ENCODE measurements at regions not wholly inside any gene's neighbourhood (a gene's known extent, or its start where the extent isn't known, plus 50 kb on each side); places are given as distances from the start of the nearest gene placed in this dataset.

DNA sequence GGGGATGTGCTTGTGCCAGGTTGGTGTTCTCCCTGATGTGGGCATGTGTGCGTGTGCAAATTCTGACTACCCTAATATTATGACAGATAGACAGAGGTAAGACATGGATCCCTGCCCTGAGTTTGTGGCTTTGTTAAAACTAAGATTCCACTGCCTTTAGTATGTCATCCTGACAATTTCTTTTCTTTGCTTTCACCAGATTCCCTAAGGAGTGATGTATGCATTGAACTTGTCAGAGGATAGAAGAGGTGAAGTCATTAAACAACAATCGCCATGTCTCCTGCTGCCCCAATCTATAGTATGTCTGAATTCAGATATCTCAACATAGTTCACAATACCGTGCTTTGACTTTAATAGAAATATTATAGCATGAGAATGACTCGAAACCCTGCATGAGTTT lies 137.1 kb upstream of the ELAC2 start:
- ChIA-PET CTCF (no interaction called here), POLR2A (no interaction called here)
- no peak overlapping the region for H3K4me3 ChIP-seq (replicated peaks in 1 of 3; ENCODE audit: insufficient read depth in 1 of 3, low read depth in 1 of 3, low read length in 3 of 3)
- dilution Hi-C loops (cut with MboI; ENCODE audit: extremely low pct_ligation_motif_present, low sequenced_read_pairs) (no loop called here), intact Hi-C loops (cut with micrococcal nuclease) (no loop called here)
- DNase-seq (ENCODE audit: low read depth, low spot score) (no peak), FAIRE-seq (no peak)
- no TSS peak for BruUV-seq (replicated peaks)
- H3K4me1 ChIP-seq (ENCODE audit: control insufficient read depth, extremely low read depth, insufficient read depth, low read length): no peaks in the 10 kb centered on the region
- H3K9ac ChIP-seq (replicated peaks; ENCODE audit: extremely low read depth, insufficient read depth, low read length): no peak overlapping the region
- peaks cover 5% of the 10 kb centered on the region for H3K9me3 ChIP-seq (replicated peaks; ENCODE audit: control insufficient read depth, insufficient read depth, low read length)
- H2AFZ ChIP-seq (ENCODE audit: low read depth, low read length): no peak overlapping the region
- no peaks in the 10 kb centered on the region for H3K27me3 ChIP-seq (ENCODE audit: control insufficient read depth in 2 of 2, insufficient read depth in 2 of 2, low read length in 2 of 2)
- H3K36me3 ChIP-seq (ENCODE audit: control insufficient read depth in 2 of 2, extremely low read depth in 1 of 2, insufficient read depth in 2 of 2, low read length in 2 of 2): no peaks in the 10 kb centered on the region
- H3K9me1 ChIP-seq (replicated peaks; ENCODE audit: control insufficient read depth, extremely low read depth, insufficient read depth, low read length): no peaks in the 10 kb centered on the region
- TF ChIP-seq EZH2 (IDR thresholded peaks at IDR 0.05; ENCODE audit: borderline replicate concordance, low read depth, low read length, severe bottlenecking) (no peak), JUN (IDR thresholded peaks at IDR 0.05; ENCODE audit: borderline replicate concordance, insufficient read depth, insufficient read length, low read depth) (no peak), MYC (IDR thresholded peaks at IDR 0.05; ENCODE audit: low read depth, low read length) (no peak), POLR2A (IDR thresholded peaks at IDR 0.05; ENCODE audit: low read depth, low read length) (no peak), POLR2AphosphoS5 (IDR thresholded peaks at IDR 0.05; ENCODE audit: insufficient read depth, low read depth, low read length) (no peak), FOS (IDR thresholded peaks at IDR 0.05; ENCODE audit: borderline replicate concordance, insufficient read depth, low read length) (no peak), GATA2 (IDR thresholded peaks at IDR 0.05; ENCODE audit: insufficient read depth, insufficient read length, low read depth, low read length) (no peak)
- TF ChIP-seq, protein P1, sequence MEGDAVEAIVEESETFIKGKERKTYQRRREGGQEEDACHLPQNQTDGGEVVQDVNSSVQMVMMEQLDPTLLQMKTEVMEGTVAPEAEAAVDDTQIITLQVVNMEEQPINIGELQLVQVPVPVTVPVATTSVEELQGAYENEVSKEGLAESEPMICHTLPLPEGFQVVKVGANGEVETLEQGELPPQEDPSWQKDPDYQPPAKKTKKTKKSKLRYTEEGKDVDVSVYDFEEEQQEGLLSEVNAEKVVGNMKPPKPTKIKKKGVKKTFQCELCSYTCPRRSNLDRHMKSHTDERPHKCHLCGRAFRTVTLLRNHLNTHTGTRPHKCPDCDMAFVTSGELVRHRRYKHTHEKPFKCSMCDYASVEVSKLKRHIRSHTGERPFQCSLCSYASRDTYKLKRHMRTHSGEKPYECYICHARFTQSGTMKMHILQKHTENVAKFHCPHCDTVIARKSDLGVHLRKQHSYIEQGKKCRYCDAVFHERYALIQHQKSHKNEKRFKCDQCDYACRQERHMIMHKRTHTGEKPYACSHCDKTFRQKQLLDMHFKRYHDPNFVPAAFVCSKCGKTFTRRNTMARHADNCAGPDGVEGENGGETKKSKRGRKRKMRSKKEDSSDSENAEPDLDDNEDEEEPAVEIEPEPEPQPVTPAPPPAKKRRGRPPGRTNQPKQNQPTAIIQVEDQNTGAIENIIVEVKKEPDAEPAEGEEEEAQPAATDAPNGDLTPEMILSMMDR (IDR thresholded peaks at IDR 0.05; ENCODE audit: extremely low read depth in 1 of 2, insufficient read depth in 1 of 2, low read depth in 1 of 2, low read length in 2 of 2): no peak
- TF ChIP-seq, protein P2, sequence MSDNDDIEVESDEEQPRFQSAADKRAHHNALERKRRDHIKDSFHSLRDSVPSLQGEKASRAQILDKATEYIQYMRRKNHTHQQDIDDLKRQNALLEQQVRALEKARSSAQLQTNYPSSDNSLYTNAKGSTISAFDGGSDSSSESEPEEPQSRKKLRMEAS (IDR thresholded peaks at IDR 0.05; ENCODE audit: insufficient read depth, insufficient read length): no peak
- H3K27ac ChIP-seq (ENCODE audit: insufficient read depth, low read depth, low read length): no peak overlapping the region
- H4K20me1 ChIP-seq (replicated peaks; ENCODE audit: control insufficient read depth, extremely low read depth, insufficient read depth, low read length): no peaks in the 10 kb centered on the region
- H3K79me2 ChIP-seq (ENCODE audit: control insufficient read depth, insufficient read depth, low read length): no peaks in the 10 kb centered on the region
- no peak overlapping the region for H3K4me2 ChIP-seq (ENCODE audit: insufficient read depth, low read length)

All from endothelial cell of umbilical vein (primary cell).